ENCODE measurements at regions not wholly inside any gene's neighbourhood (a gene's known extent, or its start where the extent isn't known, plus 50 kb on each side); places are given as distances from the start of the nearest gene placed in this dataset.

- no peak overlapping the region for H3K27ac ChIP-seq (ENCODE audit: insufficient read depth, low read length)
- no peaks in the 10 kb centered on the region for H3K36me3 ChIP-seq (ENCODE audit: control insufficient read depth, insufficient read depth, low read length)
- H3K9ac ChIP-seq (ENCODE audit: low read depth, low read length) = no peak overlapping the region
- dilution Hi-C loops (cut with HindIII; ENCODE audit: low sequenced_read_pairs, unreplicated experiment) = no loop called here
- H3K18ac ChIP-seq (ENCODE audit: low read depth, low read length) = peak overlapping the region; percentile 22; the same call in 1 of the 2 replicates
- H2BK15ac ChIP-seq (ENCODE audit: low read depth, low read length) = no peak overlapping the region
- no peak overlapping the region for H2AK5ac ChIP-seq (ENCODE audit: low read depth, low read length)
- H3K23ac ChIP-seq (ENCODE audit: low read depth, low read length) = no peak overlapping the region
- no peak overlapping the region for H2AK9ac ChIP-seq (replicated peaks; ENCODE audit: low read depth, low read length, poor library complexity)
- H4K20me1 ChIP-seq (ENCODE audit: insufficient read depth, low read length) = no peaks in the 10 kb centered on the region
- no peak overlapping the region for H2BK20ac ChIP-seq (ENCODE audit: low read depth, low read length)
- no peak overlapping the region for H2BK5ac ChIP-seq (ENCODE audit: low read depth, low read length, poor library complexity, severe bottlenecking)
- no peak overlapping the region for H4K8ac ChIP-seq (ENCODE audit: low read depth in 2 of 2, low read length in 2 of 2)
- no peak overlapping the region for H3K14ac ChIP-seq (replicated peaks; ENCODE audit: low read depth, low read length)
- no peaks in the 10 kb centered on the region for H3K27me3 ChIP-seq (ENCODE audit: control insufficient read depth, insufficient read depth, low read length)
- CTCF ChIA-PET = interaction anchor here (0.6 kb wide), 1 partner anchor 166 kb away, joined by 6 read pairs; no protein-coding TSS in a partner anchor
- no peak overlapping the region for H3K56ac ChIP-seq (ENCODE audit: extremely low read depth, insufficient read depth, low read length)
- H3K4me1 ChIP-seq (ENCODE audit: control insufficient read depth, insufficient read depth, low read length) = peaks cover 11% of the 10 kb centered on the region
- DNase-seq (no peak), ATAC-seq (ENCODE audit: low read depth) (no peak)
- H3K4me3 ChIP-seq (ENCODE audit: insufficient read depth, low read depth, low read length) = no peak overlapping the region
- no peaks in the 10 kb centered on the region for H3K79me1 ChIP-seq (ENCODE audit: low read depth in 1 of 2, low read length in 2 of 2)
- H4K5ac ChIP-seq (ENCODE audit: low read depth, low read length) = no peak overlapping the region
- H4K91ac ChIP-seq (ENCODE audit: insufficient read depth, low read depth, low read length) = no peak overlapping the region
- intact Hi-C loops (cut with micrococcal nuclease) = loop anchor here (5.0 kb wide), 1 partner anchor 33 kb away; no protein-coding TSS in a partner anchor
- in situ Hi-C loops (cut with MboI; ENCODE audit: low sequenced_read_pairs) = no loop called here
- BruUV-seq (replicated peaks) = no TSS peak
- no peaks in the 10 kb centered on the region; the same call in 1 of the 2 replicates for H3K9me1 ChIP-seq (ENCODE audit: insufficient read depth, low read length)
- TF ChIP-seq CEBPB (IDR thresholded peaks at IDR 0.05; ENCODE audit: low read depth, low read length) (no peak), USF2 (IDR thresholded peaks at IDR 0.05; ENCODE audit: low read depth, low read length) (no peak), RAD21 (IDR thresholded peaks at IDR 0.05; ENCODE audit: low read length) (no peak), MAZ (IDR thresholded peaks at IDR 0.05; ENCODE audit: borderline replicate concordance, low read depth, low read length) (no peak), RCOR1 (IDR thresholded peaks at IDR 0.05; ENCODE audit: insufficient replicate concordance, low read length) (no peak), RFX5 (IDR thresholded peaks at IDR 0.05; ENCODE audit: low read depth, low read length) (no peak), NFE2L2 (IDR thresholded peaks at IDR 0.05; ENCODE audit: low read depth, low read length) (no peak), POLR2A (IDR thresholded peaks at IDR 0.05; ENCODE audit: low read depth, low read length) (no peak), SMC3 (IDR thresholded peaks at IDR 0.05; ENCODE audit: low read depth, low read length) (no peak), BHLHE40 (IDR thresholded peaks at IDR 0.05; ENCODE audit: low read depth, low read length) (no peak), CTCF (conservative IDR thresholded peaks at IDR 0.05; ENCODE audit: low read depth, low read length) (no peak), ELK1 (IDR thresholded peaks at IDR 0.05; ENCODE audit: borderline replicate concordance, low read depth, low read length) (no peak), MAFK (IDR thresholded peaks at IDR 0.05; ENCODE audit: low read depth, low read length) (no peak)
- H3K4me2 ChIP-seq (ENCODE audit: low read depth, low read length) = no peak overlapping the region
- no peak overlapping the region for H2BK120ac ChIP-seq (ENCODE audit: low read depth, low read length)
- H3K9me3 ChIP-seq (ENCODE audit: control insufficient read depth, insufficient read depth, low read length) = no peaks in the 10 kb centered on the region
- POLR2A ChIA-PET (ENCODE audit: unreplicated experiment) = interaction anchor here (0.5 kb wide), 1 partner anchor 191 kb away, joined by 3 read pairs; no protein-coding TSS in a partner anchor
- WGBS, 2 experiments (ENCODE audit: extremely low coverage in 2 of 2, insufficient read length in 1 of 2) = 100% methylated on average over 2 of the region's 6 CpGs; no CpG with 5 or more reads in 1 of the 2 experiments
- H3K4ac ChIP-seq (ENCODE audit: low read depth, low read length) = no peak overlapping the region
- H2AFZ ChIP-seq (replicated peaks; ENCODE audit: low read length, poor library complexity) = no peak overlapping the region
These were observed 132.8 kb upstream of the TNFAIP3 start for GRCh38 chr6:137734005-137734874.
